ENCODE measurements at regions not wholly inside any gene's neighbourhood (a gene's known extent, or its start where the extent isn't known, plus 50 kb on each side); places are given as distances from the start of the nearest gene placed in this dataset.
A peak's percentile ranks its signal among the peaks of the same experiment; 100 is the strongest.
"Not testable (repeated sequence)": the region's sequence is repeated elsewhere in the genome, so short reads cannot be mapped to it uniquely, and the experiment has no call there.

DNA sequence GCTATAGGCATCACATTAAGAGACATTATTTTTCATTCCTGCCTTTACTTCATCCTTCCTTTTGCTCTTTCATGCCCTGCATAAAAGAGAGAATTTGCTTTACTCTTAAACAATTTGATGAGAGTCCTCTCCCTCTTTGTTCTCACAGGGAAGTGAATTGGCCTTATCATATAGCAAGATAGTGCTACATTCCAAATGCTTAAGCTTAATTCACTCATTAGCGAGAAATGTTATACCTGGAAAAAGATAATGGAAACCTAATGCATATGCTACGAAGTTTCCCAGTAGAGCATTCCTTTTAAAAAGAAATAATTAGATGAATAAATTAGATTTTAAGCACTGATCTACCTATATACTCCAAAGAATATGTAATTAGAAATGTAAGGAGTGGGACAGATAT, 798.8 kb downstream of the C12orf50 start:
- no peak for DNase-seq

- DNase-seq: peak; percentile 67
Measured at GRCh38 chr12:87227162-87227561, 802.0 kb downstream of the C12orf50 start.

DNA sequence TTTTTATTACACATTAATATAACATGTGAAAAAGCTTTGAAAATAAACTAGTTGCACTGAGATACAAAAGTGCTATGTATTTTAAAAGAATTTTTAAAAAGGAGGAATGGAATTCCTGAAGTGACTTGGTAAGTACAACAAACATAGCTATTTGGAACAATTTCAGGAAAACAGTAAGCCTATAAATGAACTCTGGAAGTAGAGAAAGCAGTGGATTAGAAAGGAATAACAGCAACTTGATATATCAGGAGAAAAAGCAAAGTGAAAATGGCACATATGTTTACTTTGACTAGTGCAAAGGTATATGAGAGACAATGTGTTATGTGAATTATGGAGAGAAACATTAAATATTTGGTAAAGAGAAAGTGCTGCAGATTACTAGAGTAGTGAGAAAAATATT, 811.7 kb downstream of the C12orf50 start:
- no peak for DNase-seq

GRCh38 chr12:87216436-87216835, 812.8 kb downstream of the C12orf50 start:
- peak; percentile 47 for DNase-seq

GRCh38 chr12:87202189-87202588, 827.0 kb downstream of the C12orf50 start:
- no peak for DNase-seq

DNA sequence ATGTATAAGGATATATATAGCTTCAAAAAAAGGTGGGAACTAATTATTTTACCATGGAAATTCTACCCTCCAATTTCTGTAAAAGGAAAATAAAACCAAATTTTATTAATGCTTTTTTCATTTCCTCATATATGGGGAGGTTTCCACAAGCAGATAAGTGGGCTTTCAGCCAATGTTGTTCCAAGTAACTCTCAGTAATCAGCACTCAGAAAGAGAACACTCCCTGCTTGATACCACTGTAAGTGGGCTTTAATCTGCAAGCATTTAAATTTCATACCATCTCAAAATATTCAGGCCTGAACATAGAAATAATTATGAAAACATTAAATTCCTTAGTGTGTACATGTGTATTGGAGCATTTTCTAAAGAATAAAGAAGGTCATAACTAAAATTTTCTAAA, 827.6 kb downstream of the C12orf50 start:
- no peak for DNase-seq

GRCh38 chr12:87200289-87200979, 828.8 kb downstream of the C12orf50 start:
- DNase-seq: no peak

DNA sequence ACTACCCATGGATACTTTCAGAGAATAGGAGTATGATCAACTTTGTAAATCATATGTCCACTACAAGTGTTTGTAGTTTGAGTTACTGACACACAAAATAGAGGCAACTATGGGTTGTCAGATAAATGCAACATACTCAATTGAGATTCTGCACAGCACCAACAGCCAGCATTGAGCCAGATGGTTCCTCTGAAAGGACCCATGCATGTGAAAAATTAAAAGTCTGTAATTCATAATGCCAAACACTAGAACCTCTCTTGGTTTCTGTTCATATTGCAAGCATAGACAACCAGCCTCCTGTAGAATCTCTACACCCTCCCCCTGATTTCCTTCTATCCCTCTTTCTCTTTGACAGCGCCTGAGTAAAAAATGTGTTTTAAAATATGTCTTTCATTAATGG, 831.0 kb downstream of the C12orf50 start:
- no peak for DNase-seq

DNA sequence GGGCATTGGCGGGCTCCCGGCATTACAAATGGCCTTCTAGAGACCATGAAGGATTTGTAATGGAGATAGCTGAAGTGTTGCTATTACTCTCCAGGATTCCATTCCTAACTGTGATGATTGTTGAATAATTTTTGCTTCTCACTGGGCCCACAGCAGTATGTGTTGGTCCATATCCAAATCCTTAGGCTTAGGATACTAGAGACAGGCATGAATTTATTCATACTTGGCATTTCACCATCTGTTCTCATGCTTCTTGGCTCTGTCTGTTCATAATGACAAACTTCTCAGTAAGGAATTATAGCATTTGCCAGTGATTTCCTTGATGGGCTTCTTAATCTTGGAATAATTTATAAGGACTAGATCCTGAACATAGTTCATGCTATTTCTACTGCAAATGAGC, 832.9 kb downstream of the C12orf50 start:
- peak; percentile 20 for DNase-seq

GRCh38 chr12:87194389-87194788, 834.8 kb downstream of the C12orf50 start:
- not testable (repeated sequence) for DNase-seq

DNA sequence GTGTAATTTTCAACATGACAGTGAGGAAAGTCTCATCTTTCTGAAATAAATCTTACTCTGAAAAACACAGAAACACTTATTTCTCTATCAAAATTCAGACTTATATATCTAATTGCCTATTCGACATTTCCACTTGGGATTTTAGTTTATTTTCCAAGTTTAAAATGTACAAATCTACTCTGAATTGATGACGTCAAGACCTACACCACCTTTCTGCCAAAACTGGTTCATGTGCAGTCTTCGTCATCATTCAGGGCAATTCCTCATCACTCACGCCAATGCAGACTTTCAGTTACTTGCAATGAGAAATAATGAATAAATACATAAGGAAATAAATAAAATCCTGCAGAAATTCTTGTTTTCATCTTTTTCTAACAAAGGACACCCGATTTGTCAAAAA, 843.8 kb downstream of the C12orf50 start:
- DNase-seq: no peak

DNA sequence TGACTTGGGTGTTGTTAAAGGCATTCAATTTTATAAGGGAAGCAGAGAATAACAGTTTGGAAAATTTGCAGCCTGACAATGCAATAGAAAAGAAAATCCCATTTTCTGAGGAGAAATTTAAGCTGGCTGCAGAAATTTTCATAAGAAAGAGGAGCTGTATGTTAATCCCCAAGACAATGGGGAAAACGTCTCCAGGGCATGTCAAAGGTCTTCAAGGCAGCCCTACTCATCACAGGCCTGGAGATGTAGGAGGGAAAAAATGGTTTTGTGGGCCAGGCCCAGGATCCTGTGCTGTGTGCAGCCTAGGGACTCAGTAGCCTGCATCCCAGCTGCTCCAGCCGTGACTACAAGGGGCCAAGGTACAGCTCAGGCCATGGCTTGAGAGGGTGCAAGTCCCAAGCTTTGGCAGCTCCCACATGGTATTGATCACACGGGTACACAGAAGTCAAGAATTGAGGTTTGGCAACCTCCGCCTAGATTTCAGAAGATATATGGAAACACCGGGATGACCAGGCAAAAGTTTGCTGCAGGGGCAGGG, 846.4 kb downstream of the C12orf50 start:
- DNase-seq: no peak

DNA sequence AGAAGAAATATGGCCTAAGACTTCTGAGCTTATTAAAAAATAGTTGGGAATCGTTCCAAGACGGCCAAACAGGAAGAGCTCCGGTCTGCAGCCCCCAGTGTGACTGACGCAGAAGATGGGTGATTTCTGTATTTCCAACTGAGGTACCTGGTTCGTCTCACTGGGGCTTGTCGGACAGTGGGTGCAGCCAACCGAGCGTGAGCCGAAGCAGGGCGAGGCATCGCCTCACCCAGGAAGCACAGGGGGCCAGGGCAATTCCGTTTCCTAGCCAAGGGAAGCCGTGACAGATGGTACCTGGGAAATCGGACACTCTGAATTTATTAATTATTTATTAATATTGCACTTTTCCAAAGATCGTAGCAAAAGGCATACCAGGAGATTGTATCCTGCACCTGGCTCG, 857.8 kb downstream of the C12orf50 start:
- DNase-seq: no peak

DNA sequence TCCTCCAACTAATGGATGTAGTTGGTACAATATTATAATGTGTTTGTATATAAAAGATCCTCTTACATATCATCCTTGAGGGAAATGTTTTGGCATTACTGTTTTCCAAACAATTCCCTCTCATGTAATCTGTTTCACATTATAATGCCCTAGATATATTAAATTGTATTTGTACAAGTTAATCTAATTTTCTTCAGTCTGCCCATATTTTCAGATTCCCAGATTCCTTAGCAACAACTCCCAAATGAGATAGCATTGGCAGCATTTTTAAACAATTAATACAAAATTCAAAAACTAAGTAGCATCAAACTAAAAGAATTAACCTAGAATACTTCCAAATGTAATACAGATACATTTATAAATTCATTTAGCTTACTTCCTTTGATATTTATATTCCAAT, 860.2 kb downstream of the C12orf50 start:
- DNase-seq: no peak

DNA sequence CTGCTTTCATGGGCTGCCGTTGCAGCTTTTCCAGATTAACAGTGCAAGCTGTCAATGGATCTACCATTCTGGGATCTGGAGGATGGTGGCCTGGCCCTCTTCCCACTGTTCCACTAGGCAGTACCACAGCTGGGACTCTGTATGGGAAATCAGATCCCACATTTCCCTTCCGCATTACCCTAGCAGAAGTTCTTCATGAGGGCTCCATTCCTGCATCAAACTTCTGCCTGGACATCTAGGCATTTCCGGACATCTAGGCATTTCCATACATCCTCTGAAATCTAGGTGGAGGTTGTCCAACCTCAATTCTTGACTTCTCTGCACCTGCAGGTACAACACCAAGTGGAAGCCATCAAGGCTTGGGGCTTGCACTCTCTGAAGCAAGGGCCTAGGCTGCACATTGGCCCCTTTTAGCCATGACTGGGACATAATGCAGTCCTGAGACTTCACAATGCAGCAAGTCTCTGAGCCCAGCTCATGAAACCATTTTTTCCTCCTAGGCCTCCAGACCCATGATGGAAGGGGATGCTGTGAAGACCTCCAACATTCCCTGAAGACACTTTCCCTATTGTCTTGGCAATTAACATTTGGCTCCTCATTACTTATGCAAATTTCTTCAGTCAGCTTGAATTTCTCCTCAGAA, 863.3 kb downstream of the C12orf50 start:
- no peak for DNase-seq

DNA sequence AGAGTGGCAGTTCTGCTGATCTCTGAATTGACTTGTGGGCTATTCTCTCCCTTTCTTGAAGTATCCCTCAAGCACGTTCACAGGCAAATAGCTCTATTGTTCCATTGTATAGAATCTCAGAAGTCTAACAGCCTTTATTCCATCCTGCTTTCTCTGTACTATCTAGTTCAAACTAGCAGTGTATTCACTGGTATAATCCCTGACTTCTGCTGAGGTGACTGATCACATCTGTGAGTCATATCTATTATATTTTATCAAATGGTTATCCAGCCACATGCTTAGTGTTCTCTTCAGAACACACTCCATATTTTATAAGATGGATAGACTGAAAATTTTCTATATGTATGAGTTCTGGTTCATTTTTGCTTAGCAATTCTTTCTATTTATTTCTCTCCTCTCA, 866.1 kb downstream of the C12orf50 start:
- no peak for DNase-seq

DNA sequence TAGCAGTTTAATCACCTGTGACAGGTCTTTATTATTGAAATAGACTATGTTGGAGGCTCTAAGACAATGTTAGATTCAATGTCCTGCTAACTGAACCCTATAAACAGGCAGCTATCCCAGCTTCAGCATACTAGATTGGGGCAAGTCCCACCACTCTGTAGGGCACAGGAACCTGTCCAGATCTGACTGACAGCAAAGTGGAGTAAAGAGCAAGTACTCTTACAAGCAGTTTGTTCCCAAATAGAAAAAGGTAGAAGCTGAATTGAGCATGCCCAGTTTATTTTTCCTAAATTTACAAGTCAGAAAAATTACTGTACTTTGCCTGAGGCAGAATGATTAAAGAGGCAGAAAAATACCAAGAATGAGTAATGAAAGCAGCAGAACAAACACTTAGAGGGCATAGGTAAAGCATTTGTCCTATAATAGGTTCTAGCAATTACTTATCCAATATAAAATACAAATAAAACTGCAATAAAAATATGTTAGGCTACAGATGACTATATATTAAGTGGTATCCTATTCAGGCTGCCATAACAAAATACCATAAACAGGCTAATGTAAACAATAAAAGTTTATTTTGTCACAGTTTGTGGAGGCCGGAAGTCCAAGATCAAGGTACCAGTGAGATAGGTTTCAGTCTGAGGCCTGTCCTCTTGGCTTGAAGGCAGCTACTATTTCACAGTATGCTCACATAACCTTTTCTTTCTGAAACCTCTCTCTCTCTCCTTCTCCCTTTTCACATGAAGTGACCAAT, 868.2 kb downstream of the C12orf50 start:
- no peak for DNase-seq

GRCh38 chr12:87157791-87158190, 871.4 kb downstream of the C12orf50 start:
- peak; percentile 90 for DNase-seq

GRCh38 chr12:87155621-87156020, 873.6 kb downstream of the C12orf50 start:
- peak; percentile 61 for DNase-seq

- no peak for DNase-seq
Measured at GRCh38 chr12:87152841-87153528, 876.2 kb downstream of the C12orf50 start.

- no peak for DNase-seq
Measured at GRCh38 chr12:87152075-87152474, 877.1 kb downstream of the C12orf50 start.

GRCh38 chr12:87150969-87151662, 878.1 kb downstream of the C12orf50 start:
- DNase-seq: no peak

GRCh38 chr12:87142342-87142741, 886.2 kb upstream of the MGAT4C start:
- DNase-seq: peak; percentile 40

Measured in fibroblast of skin of right quadriceps (primary cell).